OCI-LY1 (cell line): ENCODE measurements at regions not wholly inside any gene's neighbourhood (a gene's known extent, or its start where the extent isn't known, plus 50 kb on each side); places are given as distances from the start of the nearest gene placed in this dataset.

ENCODE experiments used
- H2AFZ ChIP-seq: fragments of 200-600 bp; sonication (generic), shearing (Covaris generic); 2 replicates; pipeline ENCODE4 v1.6.0; 2014; ENCODE audit warnings: antibody characterized with exemption, mild to moderate bottlenecking, low read length
- H3F3A ChIP-seq: fragments of 200-600 bp; sonication (generic), shearing (Covaris generic); 2 replicates; pipeline ENCODE4 v1.6.0; 2014; ENCODE audit warnings: mild to moderate bottlenecking, antibody characterized with exemption, low read length, moderate library complexity; ENCODE audit not compliant: insufficient read depth
- H3K27ac ChIP-seq: fragments of 200-600 bp; sonication (generic); 2 replicates; pipeline ENCODE4 v1.5.1; 2014; ENCODE audit warnings: low read length, mixed run types, mild to moderate bottlenecking, low read depth; ENCODE audit not compliant: poor library complexity, severe bottlenecking
- H3K27me3 ChIP-seq: fragments of 200-600 bp; sonication (generic); 2 replicates; pipeline ENCODE4 v1.6.0; 2014; ENCODE audit warnings: antibody characterized with exemption, mild to moderate bottlenecking, low read length, moderate library complexity; ENCODE audit not compliant: insufficient read depth
- H3K36me3 ChIP-seq: fragments of 200-600 bp; sonication (generic); 2 replicates; pipeline ENCODE4 v1.6.1; 2014; ENCODE audit warnings: mild to moderate bottlenecking, antibody characterized with exemption, low read length, moderate library complexity, mixed read lengths; ENCODE audit not compliant: insufficient read depth
- H3K4me1 ChIP-seq: fragments of 200-600 bp; sonication (generic); 2 replicates; pipeline ENCODE4 v1.5.1; 2014; ENCODE audit warnings: mild to moderate bottlenecking, low read length, moderate library complexity; ENCODE audit not compliant: insufficient read depth, severe bottlenecking
- H3K4me2 ChIP-seq: fragments of 200-600 bp; sonication (generic), shearing (Covaris generic); 2 replicates; pipeline ENCODE4 v1.6.1; 2014; ENCODE audit warnings: low read length
- H3K4me3 ChIP-seq: fragments of 200-600 bp; sonication (generic); 2 replicates; pipeline ENCODE4 v1.5.1; 2014; ENCODE audit warnings: low read length, low read depth, mild to moderate bottlenecking, mixed read lengths; ENCODE audit not compliant: poor library complexity, severe bottlenecking
- H3K79me2 ChIP-seq: fragments of 200-600 bp; shearing (Covaris generic); 2 replicates; pipeline ENCODE4 v1.6.1; 2016; ENCODE audit warnings: mixed run types, low read length, mixed read lengths; ENCODE audit not compliant: insufficient read depth
- H3K9ac ChIP-seq: fragments of 200-600 bp; sonication (generic), shearing (Covaris generic); 2 replicates; pipeline ENCODE4 v1.6.1; 2014; ENCODE audit warnings: mild to moderate bottlenecking, low read length, mixed read lengths
- H3K9me2 ChIP-seq: fragments of 200-600 bp; sonication (generic), shearing (Covaris generic); 2 replicates; pipeline ENCODE4 v1.6.1; 2014; ENCODE audit warnings: low read depth, mild to moderate bottlenecking, low read length, mixed read lengths
- H3K9me3 ChIP-seq: fragments of 200-600 bp; shearing (Covaris generic); 2 replicates; pipeline ENCODE4 v1.6.1; 2014; ENCODE audit warnings: low read length, mixed read lengths
- H4K20me1 ChIP-seq: fragments of 200-600 bp; sonication (generic), shearing (Covaris generic); 2 replicates; pipeline ENCODE4 v1.6.0; 2016; ENCODE audit warnings: mild to moderate bottlenecking, low read length; ENCODE audit not compliant: insufficient read depth
- CTCF ChIP-seq: fragments of 200-600 bp; sonication (generic), shearing (Covaris generic); IDR thresholded peaks from 2 replicates; pipeline ENCODE4 v1.5.1; 2017; ENCODE audit warnings: mild to moderate bottlenecking, antibody characterized with exemption, low read length, moderate library complexity, mixed read lengths
- EZH2 ChIP-seq: fragments of 200-600 bp; sonication (generic), shearing (Covaris generic); IDR thresholded peaks from 2 replicates; pipeline ENCODE4 v1.8.0; 2017; ENCODE audit warnings: borderline replicate concordance, mixed run types, mild to moderate bottlenecking, antibody characterized with exemption, low read length, moderate library complexity, mixed read lengths

DNA sequence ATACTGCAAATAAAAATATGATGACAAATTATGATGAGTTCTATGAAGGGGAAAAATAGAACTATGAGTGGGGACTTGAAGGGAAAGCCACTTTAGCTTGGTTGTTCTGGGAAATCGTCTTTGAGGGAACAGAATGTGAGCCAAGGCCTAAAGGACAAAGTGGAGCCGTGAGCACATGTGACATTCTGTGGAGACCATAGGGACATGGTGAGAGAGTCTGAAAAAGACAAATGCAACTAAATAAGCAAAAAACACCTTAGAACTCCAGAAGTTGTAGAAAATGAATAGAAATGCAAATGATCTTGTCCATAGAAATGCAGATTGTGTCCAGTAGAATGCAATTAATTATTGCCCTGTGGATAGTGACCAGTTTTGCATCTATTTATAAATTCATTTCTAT lies 86.8 kb upstream of the ANKRD10 start:
- Histone ChIP-seq H3K4me1 (no peaks in the 10 kb centered on the region), H4K20me1 (no peaks in the 10 kb centered on the region), H3K27ac (no peak overlapping the region), H3K4me3 (no peak overlapping the region), H3K9me3 (no peaks in the 10 kb centered on the region), H3K36me3 (no peaks in the 10 kb centered on the region), H2AFZ (no peak overlapping the region), H3F3A (no peaks in the 10 kb centered on the region), H3K9ac (no peak overlapping the region), H3K4me2 (no peak overlapping the region), H3K79me2 (no peaks in the 10 kb centered on the region), H3K27me3 (no peaks in the 10 kb centered on the region; the same call in 1 of the 2 replicates), H3K9me2 (no peaks in the 10 kb centered on the region)
- no peak for TF ChIP-seq CTCF
- TF ChIP-seq EZH2 = no peak

DNA sequence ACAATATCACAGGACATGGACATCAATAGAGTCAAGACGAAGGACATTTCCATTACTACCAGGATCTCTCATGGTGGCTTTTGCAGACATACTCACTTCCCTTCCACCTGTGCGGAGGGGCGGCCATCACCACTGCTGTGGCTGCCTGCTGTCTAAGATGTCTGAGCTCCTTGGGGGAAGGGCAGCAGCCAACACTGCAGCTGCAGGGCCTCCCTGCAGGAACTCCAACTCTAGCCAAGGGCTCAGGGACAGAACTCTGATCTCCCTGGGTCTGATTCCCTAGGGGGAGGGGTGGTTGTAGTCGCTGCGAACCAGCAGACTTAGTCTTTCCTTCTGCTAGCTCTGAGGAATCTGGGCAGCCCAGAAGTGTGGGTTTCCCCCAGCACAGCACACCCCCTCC lies 78.9 kb upstream of the ANKRD10 start:
- Histone ChIP-seq H3K36me3 (no peaks in the 10 kb centered on the region), H3K4me3 (no peak overlapping the region), H3K9me3 (no peaks in the 10 kb centered on the region), H4K20me1 (no peaks in the 10 kb centered on the region), H3K79me2 (no peaks in the 10 kb centered on the region), H2AFZ (no peak overlapping the region), H3K9me2 (no peaks in the 10 kb centered on the region), H3F3A (no peaks in the 10 kb centered on the region), H3K27ac (no peak overlapping the region), H3K4me2 (no peak overlapping the region), H3K9ac (no peak overlapping the region), H3K4me1 (no peaks in the 10 kb centered on the region), H3K27me3 (no peaks in the 10 kb centered on the region)
- TF ChIP-seq CTCF (no peak), EZH2 (no peak)

GRCh38 chr13:110991991-110992508 lies 77.2 kb upstream of the ANKRD10 start:
- no peaks in the 10 kb centered on the region for H3K4me1 ChIP-seq
- no peaks in the 10 kb centered on the region for H4K20me1 ChIP-seq
- no peak overlapping the region for H2AFZ ChIP-seq
- no peaks in the 10 kb centered on the region for H3K9me2 ChIP-seq
- H3K79me2 ChIP-seq = no peaks in the 10 kb centered on the region
- H3F3A ChIP-seq = no peaks in the 10 kb centered on the region
- no peaks in the 10 kb centered on the region for H3K9me3 ChIP-seq
- H3K9ac ChIP-seq = no peak overlapping the region
- TF ChIP-seq CTCF = no peak
- TF ChIP-seq EZH2 = no peak
- H3K4me3 ChIP-seq = no peak overlapping the region
- H3K27ac ChIP-seq = no peak overlapping the region
- no peak overlapping the region for H3K4me2 ChIP-seq
- no peaks in the 10 kb centered on the region for H3K27me3 ChIP-seq
- H3K36me3 ChIP-seq = no peaks in the 10 kb centered on the region
